Right forelimb (tissue), 1 donor: ENCODE measurements at regions not wholly inside any gene's neighbourhood (a gene's known extent, or its start where the extent isn't known, plus 50 kb on each side); places are given as distances from the start of the nearest gene placed in this dataset.
"Not testable (repeated sequence)": the region's sequence is repeated elsewhere in the genome, so short reads cannot be mapped to it uniquely, and the experiment has no call there.

Experiments used
- DNase-seq: peaks from one replicate; pipeline ENCODE4 v3.0.0-alpha.2; 2018

GRCh38 chr3:178349218-178349596 is 187.0 kb upstream of the KCNMB2 start:
- DNase-seq: not testable (repeated sequence)

GRCh38 chr3:178350763-178351162 is 185.5 kb upstream of the KCNMB2 start:
- DNase-seq: no peak

GRCh38 chr3:178352326-178353005 is 183.8 kb upstream of the KCNMB2 start:
- DNase-seq: no peak

GRCh38 chr3:178353006-178353694 is 183.1 kb upstream of the KCNMB2 start:
- DNase-seq: no peak

GRCh38 chr3:178359728-178360127 is 176.5 kb upstream of the KCNMB2 start:
- no peak for DNase-seq

- DNase-seq: not testable (repeated sequence)
Measured at GRCh38 chr3:178363048-178363447, 173.2 kb upstream of the KCNMB2 start.

GRCh38 chr3:178367817-178368617 is 168.2 kb upstream of the KCNMB2 start:
- DNase-seq: no peak

- no peak for DNase-seq
Measured at GRCh38 chr3:178369006-178369405, 167.2 kb upstream of the KCNMB2 start.

- DNase-seq: no peak
Measured at GRCh38 chr3:178369811-178370210, 166.4 kb upstream of the KCNMB2 start.

- no peak for DNase-seq
Measured at GRCh38 chr3:178370387-178370786, 165.8 kb upstream of the KCNMB2 start.

GRCh38 chr3:178381555-178381954 is 154.7 kb upstream of the KCNMB2 start:
- DNase-seq: no peak

- DNase-seq: no peak
Measured at GRCh38 chr3:178381971-178382448, 154.2 kb upstream of the KCNMB2 start.

GRCh38 chr3:178382449-178383061 is 153.7 kb upstream of the KCNMB2 start:
- no peak for DNase-seq

GRCh38 chr3:178384321-178385230 is 151.7 kb upstream of the KCNMB2 start:
- no peak for DNase-seq

GRCh38 chr3:178385280-178385952 is 150.8 kb upstream of the KCNMB2 start:
- DNase-seq: no peak

GRCh38 chr3:178386401-178386800 is 149.8 kb upstream of the KCNMB2 start:
- DNase-seq: no peak

- DNase-seq: no peak
Measured at GRCh38 chr3:178386880-178387279, 149.4 kb upstream of the KCNMB2 start.

GRCh38 chr3:178388473-178388872 is 147.8 kb upstream of the KCNMB2 start:
- no peak for DNase-seq

GRCh38 chr3:178389258-178389657 is 147.0 kb upstream of the KCNMB2 start:
- no peak for DNase-seq

- no peak for DNase-seq
Measured at GRCh38 chr3:178392511-178392926, 143.7 kb upstream of the KCNMB2 start.

GRCh38 chr3:178393146-178393545 is 143.1 kb upstream of the KCNMB2 start:
- no peak for DNase-seq
